SK-N-SH treated with all-trans-retinoic acid at 6 μM for 48 hours (cell line): ENCODE measurements at regions not wholly inside any gene's neighbourhood (a gene's known extent, or its start where the extent isn't known, plus 50 kb on each side); places are given as distances from the start of the nearest gene placed in this dataset.

ENCODE experiments used
- ATAC-seq: fragments of 200-7000 bp; cut with Tn5 transposase; 3 replicates; pipeline ENCODE4 v1.9.1; 2020; ENCODE audit warnings: mild to moderate bottlenecking, moderate library complexity
- ARNTL ChIP-seq: fragments of 450-650 bp; formaldehyde crosslinking; IDR thresholded peaks from 2 replicates; pipeline ENCODE4 v1.5.0; 2020; ENCODE audit warnings: low read depth, mild to moderate bottlenecking, moderate library complexity, borderline replicate concordance
- CSDC2 ChIP-seq: fragments of 250-450 bp; sonication (Bioruptor Pico); IDR thresholded peaks from 2 replicates; pipeline ENCODE4 v1.5.0; 2020; ENCODE audit warnings: mild to moderate bottlenecking, moderate library complexity
- ESRRG ChIP-seq: fragments of 250-450 bp; sonication (Bioruptor Pico); IDR thresholded peaks from 2 replicates; pipeline ENCODE4 v1.6.1; 2021; ENCODE audit warnings: mild to moderate bottlenecking
- GLIS3 ChIP-seq: fragments of 250-450 bp; sonication (Bioruptor Pico); IDR thresholded peaks from 2 replicates; pipeline ENCODE4 v1.5.0; 2020; ENCODE audit warnings: mild to moderate bottlenecking, moderate library complexity
- ISL1 ChIP-seq: fragments of 250-450 bp; sonication (Bioruptor Pico); IDR thresholded peaks from 2 replicates; pipeline ENCODE4 v2.1.2; 2022; ENCODE audit warnings: mild to moderate bottlenecking, moderate library complexity
- OSR1 ChIP-seq: fragments of 250-450 bp; sonication (Bioruptor Pico); IDR thresholded peaks from 2 replicates; pipeline ENCODE4 v1.8.0; 2022; ENCODE audit warnings: moderate library complexity, mild to moderate bottlenecking, inconsistent platforms
- PPARA ChIP-seq: fragments of 250-450 bp; sonication (Bioruptor Pico); IDR thresholded peaks from 2 replicates; pipeline ENCODE4 v1.5.0; 2020; ENCODE audit warnings: mild to moderate bottlenecking, borderline replicate concordance
- RARB ChIP-seq: fragments of 250-450 bp; sonication (Bioruptor Pico); IDR thresholded peaks from 2 replicates; pipeline ENCODE4 v1.8.0; 2021; ENCODE audit warnings: mild to moderate bottlenecking, moderate library complexity
- SNAI2 ChIP-seq: fragments of 250-450 bp; sonication (Bioruptor Pico); IDR thresholded peaks from 2 replicates; pipeline ENCODE4 v1.5.0; 2020; ENCODE audit warnings: mild to moderate bottlenecking, moderate library complexity
- TOX ChIP-seq: fragments of 250-450 bp; sonication (Bioruptor Pico); IDR thresholded peaks from 2 replicates; pipeline ENCODE4 v1.8.0; 2021; ENCODE audit warnings: mild to moderate bottlenecking, moderate library complexity, borderline replicate concordance
- ZC3H10 ChIP-seq: fragments of 250-450 bp; sonication (Bioruptor Pico); IDR thresholded peaks from 2 replicates; pipeline ENCODE4 v1.5.1; 2021; ENCODE audit warnings: mild to moderate bottlenecking, moderate library complexity
- ZFP3 ChIP-seq: fragments of 250-450 bp; sonication (Bioruptor Pico); IDR thresholded peaks from 2 replicates; pipeline ENCODE4 v1.5.0; 2020; ENCODE audit warnings: mild to moderate bottlenecking, moderate library complexity
- ZFP30 ChIP-seq: fragments of 450-650 bp; formaldehyde crosslinking; IDR thresholded peaks from 2 replicates; pipeline ENCODE4 v1.5.0; 2022; ENCODE audit warnings: mild to moderate bottlenecking, moderate library complexity
- ZNF565 ChIP-seq: fragments of 450-650 bp; formaldehyde crosslinking; conservative IDR thresholded peaks from 2 replicates; pipeline ENCODE4 v1.5.0; 2020; ENCODE audit warnings: low read depth, mild to moderate bottlenecking, moderate library complexity
- ZNF70 ChIP-seq: fragments of 450-650 bp; formaldehyde crosslinking; IDR thresholded peaks from 2 replicates; pipeline ENCODE4 v1.5.0; 2020; ENCODE audit warnings: mild to moderate bottlenecking, moderate library complexity
- ZNF8 ChIP-seq: fragments of 450-650 bp; formaldehyde crosslinking; IDR thresholded peaks from 2 replicates; pipeline ENCODE4 v1.5.0; 2020; ENCODE audit warnings: mild to moderate bottlenecking, moderate library complexity
- TF ChIP-seq, protein P1 (sequence below): fragments of 250-450 bp; sonication (Bioruptor Pico); IDR thresholded peaks from 2 replicates; pipeline ENCODE4 v1.5.1; 2020; ENCODE audit warnings: low read depth, mild to moderate bottlenecking, moderate library complexity
- TF ChIP-seq, protein P2 (sequence below): fragments of 250-450 bp; sonication (Bioruptor Pico); IDR thresholded peaks from 2 replicates; pipeline ENCODE4 v1.5.1; 2021; ENCODE audit warnings: mild to moderate bottlenecking, moderate library complexity
- TF ChIP-seq, protein P3 (sequence below): fragments of 250-450 bp; sonication (Bioruptor Pico); IDR thresholded peaks from 2 replicates; pipeline ENCODE4 v1.5.0; 2020; ENCODE audit warnings: mild to moderate bottlenecking, moderate library complexity
- TF ChIP-seq, protein P4 (sequence below): fragments of 250-450 bp; sonication (Bioruptor Pico); IDR thresholded peaks from 2 replicates; pipeline ENCODE4 v1.8.0; 2021; ENCODE audit warnings: low read depth, mild to moderate bottlenecking, moderate library complexity, borderline replicate concordance

DNA sequence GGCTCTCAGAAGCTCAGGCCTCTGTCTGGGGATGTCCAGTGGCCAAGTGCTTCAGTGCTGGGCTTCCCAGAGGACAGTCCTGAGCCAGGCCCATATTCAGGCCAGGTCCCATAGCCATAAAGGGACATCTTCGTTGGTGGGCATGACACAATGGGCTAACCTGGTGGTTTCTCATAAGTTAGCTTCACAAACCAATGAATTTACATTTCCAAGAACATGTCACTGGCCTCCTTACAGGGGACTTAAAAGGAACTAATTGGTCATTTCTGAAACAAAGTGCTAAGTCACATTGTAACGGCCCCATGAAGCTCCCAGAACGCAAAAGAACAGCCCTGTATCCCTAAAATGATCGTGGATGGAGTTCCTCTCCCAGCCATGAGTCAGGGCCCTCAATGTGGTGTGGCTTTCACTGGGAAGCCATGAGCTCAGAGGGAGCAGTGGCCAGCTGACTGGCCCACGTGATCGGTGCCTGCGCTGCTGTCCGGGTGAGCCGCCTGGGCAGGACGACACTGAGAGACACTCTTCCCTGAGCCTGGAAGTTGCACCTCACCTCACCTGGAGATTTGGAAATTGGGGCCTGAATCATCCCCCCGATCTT, 163.7 kb upstream of the APCDD1 start (continued):
- TF ChIP-seq, protein P1, sequence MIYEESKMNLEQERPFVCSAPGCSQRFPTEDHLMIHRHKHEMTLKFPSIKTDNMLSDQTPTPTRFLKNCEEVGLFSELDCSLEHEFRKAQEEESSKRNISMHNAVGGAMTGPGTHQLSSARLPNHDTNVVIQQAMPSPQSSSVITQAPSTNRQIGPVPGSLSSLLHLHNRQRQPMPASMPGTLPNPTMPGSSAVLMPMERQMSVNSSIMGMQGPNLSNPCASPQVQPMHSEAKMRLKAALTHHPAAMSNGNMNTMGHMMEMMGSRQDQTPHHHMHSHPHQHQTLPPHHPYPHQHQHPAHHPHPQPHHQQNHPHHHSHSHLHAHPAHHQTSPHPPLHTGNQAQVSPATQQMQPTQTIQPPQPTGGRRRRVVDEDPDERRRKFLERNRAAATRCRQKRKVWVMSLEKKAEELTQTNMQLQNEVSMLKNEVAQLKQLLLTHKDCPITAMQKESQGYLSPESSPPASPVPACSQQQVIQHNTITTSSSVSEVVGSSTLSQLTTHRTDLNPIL (CRISPR knock-in tag) = no peak
- no peak for TF ChIP-seq ZNF565

DNA sequence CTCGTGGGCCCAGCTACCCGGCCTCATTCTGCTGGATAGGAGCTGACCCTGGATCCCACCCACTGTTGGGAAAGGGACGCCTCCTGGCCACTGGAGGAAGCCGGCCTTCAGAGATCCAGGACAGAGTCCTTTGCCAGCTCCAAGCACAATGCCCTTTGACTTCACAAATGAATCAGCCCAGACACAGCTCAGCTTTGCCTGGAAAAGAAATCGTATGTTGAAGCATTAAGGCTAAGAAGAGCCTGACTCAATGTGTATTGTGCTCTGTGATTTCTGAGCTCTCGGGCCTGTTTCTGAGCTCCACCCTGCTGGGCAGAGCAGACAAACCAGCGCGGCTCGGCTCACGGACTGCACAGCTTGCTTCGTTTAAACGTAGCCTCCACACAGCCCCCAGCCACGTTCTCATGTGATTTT, 162.9 kb upstream of the APCDD1 start:
- no peak for TF ChIP-seq ZNF8
- TF ChIP-seq GLIS3 (CRISPR knock-in tag) = no peak
- TF ChIP-seq ZFP30 (CRISPR knock-in tag) = no peak
- TF ChIP-seq, protein P2, sequence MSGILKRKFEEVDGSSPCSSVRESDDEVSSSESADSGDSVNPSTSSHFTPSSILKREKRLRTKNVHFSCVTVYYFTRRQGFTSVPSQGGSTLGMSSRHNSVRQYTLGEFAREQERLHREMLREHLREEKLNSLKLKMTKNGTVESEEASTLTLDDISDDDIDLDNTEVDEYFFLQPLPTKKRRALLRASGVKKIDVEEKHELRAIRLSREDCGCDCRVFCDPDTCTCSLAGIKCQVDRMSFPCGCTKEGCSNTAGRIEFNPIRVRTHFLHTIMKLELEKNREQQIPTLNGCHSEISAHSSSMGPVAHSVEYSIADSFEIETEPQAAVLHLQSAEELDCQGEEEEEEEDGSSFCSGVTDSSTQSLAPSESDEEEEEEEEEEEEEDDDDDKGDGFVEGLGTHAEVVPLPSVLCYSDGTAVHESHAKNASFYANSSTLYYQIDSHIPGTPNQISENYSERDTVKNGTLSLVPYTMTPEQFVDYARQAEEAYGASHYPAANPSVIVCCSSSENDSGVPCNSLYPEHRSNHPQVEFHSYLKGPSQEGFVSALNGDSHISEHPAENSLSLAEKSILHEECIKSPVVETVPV (CRISPR knock-in tag) = no peak
- TF ChIP-seq RARB (CRISPR knock-in tag) = no peak
- no peak for TF ChIP-seq ISL1 (CRISPR knock-in tag)
- TF ChIP-seq TOX (CRISPR knock-in tag) = no peak
- TF ChIP-seq, protein P3, sequence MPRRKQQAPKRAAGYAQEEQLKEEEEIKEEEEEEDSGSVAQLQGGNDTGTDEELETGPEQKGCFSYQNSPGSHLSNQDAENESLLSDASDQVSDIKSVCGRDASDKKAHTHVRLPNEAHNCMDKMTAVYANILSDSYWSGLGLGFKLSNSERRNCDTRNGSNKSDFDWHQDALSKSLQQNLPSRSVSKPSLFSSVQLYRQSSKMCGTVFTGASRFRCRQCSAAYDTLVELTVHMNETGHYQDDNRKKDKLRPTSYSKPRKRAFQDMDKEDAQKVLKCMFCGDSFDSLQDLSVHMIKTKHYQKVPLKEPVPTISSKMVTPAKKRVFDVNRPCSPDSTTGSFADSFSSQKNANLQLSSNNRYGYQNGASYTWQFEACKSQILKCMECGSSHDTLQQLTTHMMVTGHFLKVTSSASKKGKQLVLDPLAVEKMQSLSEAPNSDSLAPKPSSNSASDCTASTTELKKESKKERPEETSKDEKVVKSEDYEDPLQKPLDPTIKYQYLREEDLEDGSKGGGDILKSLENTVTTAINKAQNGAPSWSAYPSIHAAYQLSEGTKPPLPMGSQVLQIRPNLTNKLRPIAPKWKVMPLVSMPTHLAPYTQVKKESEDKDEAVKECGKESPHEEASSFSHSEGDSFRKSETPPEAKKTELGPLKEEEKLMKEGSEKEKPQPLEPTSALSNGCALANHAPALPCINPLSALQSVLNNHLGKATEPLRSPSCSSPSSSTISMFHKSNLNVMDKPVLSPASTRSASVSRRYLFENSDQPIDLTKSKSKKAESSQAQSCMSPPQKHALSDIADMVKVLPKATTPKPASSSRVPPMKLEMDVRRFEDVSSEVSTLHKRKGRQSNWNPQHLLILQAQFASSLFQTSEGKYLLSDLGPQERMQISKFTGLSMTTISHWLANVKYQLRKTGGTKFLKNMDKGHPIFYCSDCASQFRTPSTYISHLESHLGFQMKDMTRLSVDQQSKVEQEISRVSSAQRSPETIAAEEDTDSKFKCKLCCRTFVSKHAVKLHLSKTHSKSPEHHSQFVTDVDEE (CRISPR knock-in tag) = no peak
- TF ChIP-seq, protein P4, sequence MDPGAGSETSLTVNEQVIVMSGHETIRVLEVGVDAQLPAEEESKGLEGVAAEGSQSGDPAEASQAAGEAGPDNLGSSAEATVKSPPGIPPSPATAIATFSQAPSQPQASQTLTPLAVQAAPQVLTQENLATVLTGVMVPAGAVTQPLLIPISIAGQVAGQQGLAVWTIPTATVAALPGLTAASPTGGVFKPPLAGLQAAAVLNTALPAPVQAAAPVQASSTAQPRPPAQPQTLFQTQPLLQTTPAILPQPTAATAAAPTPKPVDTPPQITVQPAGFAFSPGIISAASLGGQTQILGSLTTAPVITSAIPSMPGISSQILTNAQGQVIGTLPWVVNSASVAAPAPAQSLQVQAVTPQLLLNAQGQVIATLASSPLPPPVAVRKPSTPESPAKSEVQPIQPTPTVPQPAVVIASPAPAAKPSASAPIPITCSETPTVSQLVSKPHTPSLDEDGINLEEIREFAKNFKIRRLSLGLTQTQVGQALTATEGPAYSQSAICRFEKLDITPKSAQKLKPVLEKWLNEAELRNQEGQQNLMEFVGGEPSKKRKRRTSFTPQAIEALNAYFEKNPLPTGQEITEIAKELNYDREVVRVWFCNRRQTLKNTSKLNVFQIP = no peak
- TF ChIP-seq ZNF70 (CRISPR knock-in tag) = no peak
- no peak for TF ChIP-seq ESRRG (CRISPR knock-in tag)
- no peak for TF ChIP-seq ZFP3
- TF ChIP-seq PPARA (CRISPR knock-in tag) = no peak
- no peak for ATAC-seq

DNA sequence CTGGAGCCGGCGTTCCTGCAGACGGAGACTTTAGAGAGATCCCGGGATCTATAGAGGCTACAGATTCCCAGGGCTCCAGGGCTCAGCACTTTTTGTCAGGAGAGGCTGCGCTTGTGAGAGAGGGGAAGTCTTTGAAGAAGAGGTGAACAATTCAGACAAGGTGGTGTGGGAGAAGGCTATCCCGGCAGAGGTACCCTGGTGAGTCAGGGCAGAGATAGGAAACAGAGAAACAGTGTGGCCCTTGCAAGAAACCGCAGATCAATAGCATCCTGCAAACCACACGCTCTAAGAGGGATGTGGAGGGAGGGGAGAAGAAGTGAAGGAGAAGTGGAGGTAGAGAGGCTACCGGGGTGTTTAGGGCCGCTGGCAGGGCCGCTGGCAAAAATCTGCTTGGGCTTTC, 160.5 kb upstream of the APCDD1 start:
- ATAC-seq = no peak
- TF ChIP-seq GLIS3 (CRISPR knock-in tag) = no peak
- no peak for TF ChIP-seq ZC3H10 (CRISPR knock-in tag)
- TF ChIP-seq, protein P1 (CRISPR knock-in tag) = no peak
- no peak for TF ChIP-seq ISL1 (CRISPR knock-in tag)
- TF ChIP-seq ESRRG (CRISPR knock-in tag) = no peak
- TF ChIP-seq RARB (CRISPR knock-in tag) = no peak
- no peak for TF ChIP-seq SNAI2
- TF ChIP-seq, protein P4 = no peak
- TF ChIP-seq ARNTL (CRISPR knock-in tag) = no peak
- no peak for TF ChIP-seq ZFP30 (CRISPR knock-in tag)
- TF ChIP-seq ZNF70 (CRISPR knock-in tag) = no peak
- no peak for TF ChIP-seq ZNF8
- TF ChIP-seq OSR1 (CRISPR knock-in tag) = no peak
- TF ChIP-seq CSDC2 (CRISPR knock-in tag) = no peak
